ENCODE measurements at regions not wholly inside any gene's neighbourhood (a gene's known extent, or its start where the extent isn't known, plus 50 kb on each side); places are given as distances from the start of the nearest gene placed in this dataset.

DNA sequence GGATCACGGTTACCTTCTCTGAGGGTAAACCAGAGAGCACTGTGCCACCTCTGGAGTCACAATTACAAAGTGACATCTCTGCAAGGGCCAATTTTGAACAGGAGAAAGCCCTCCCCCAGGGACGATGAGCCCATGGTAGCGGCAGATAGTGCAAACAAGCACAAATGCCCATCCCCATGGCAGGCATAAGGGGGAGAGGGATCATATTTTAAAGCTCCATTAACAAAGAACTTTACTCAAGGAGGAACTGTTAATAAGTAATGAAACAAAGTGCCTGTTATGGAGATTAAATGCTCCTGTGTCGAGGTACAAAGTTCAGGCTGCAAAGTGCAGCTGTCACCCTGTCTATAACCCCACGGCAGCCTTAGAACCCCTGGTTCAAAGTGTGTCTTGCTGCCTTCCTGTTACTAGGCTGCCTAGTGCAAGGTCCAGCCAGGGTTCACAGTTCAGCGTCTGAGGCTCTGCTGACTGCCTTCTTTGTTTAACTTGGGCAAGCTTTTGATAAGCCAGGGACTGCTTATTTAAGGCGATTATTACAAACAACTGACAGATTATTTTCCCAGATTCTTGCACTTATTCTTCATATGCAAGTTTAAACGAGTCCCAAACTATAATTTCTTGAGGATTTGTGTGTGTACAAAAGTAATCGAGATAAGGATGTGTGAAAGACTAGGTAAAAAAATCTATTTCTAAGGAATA lies 75.7 kb upstream of the NRIP1 start:
- TF ChIP-seq ZNF563 (CRISPR knock-in tag; IDR thresholded peaks at IDR 0.05) (no peak), CHD2 (IDR thresholded peaks at IDR 0.05; ENCODE audit: low read depth, low read length) (peak; percentile 35; the same call in 1 of the 2 replicates), SP1 (IDR thresholded peaks at IDR 0.05) (no peak), SP1 (CRISPR knock-in tag; IDR thresholded peaks at IDR 0.05) (peak; percentile 17; the same call in 1 of the 2 replicates), STAG1 (CRISPR knock-in tag; IDR thresholded peaks at IDR 0.05) (peak; percentile 56), RBAK (CRISPR knock-in tag; IDR thresholded peaks at IDR 0.05) (0 out of 2 replicates have a peak, but pooled peaks have one; percentile 56), ZNF616 (CRISPR knock-in tag; IDR thresholded peaks at IDR 0.05; ENCODE audit: low read depth) (no peak), SIN3B (IDR thresholded peaks at IDR 0.05; ENCODE audit: low read length) (no peak), KAT2B (IDR thresholded peaks at IDR 0.05; ENCODE audit: borderline replicate concordance, low read depth, low read length) (no peak)
- TF ChIP-seq, protein P1, sequence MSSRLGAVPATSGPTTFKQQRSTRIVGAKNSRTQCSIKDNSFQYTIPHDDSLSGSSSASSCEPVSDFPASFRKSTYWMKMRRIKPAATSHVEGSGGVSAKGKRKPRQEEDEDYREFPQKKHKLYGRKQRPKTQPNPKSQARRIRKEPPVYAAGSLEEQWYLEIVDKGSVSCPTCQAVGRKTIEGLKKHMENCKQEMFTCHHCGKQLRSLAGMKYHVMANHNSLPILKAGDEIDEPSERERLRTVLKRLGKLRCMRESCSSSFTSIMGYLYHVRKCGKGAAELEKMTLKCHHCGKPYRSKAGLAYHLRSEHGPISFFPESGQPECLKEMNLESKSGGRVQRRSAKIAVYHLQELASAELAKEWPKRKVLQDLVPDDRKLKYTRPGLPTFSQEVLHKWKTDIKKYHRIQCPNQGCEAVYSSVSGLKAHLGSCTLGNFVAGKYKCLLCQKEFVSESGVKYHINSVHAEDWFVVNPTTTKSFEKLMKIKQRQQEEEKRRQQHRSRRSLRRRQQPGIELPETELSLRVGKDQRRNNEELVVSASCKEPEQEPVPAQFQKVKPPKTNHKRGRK (CRISPR knock-in tag; IDR thresholded peaks at IDR 0.05) = no peak; the same call in 1 of the 2 replicates
- TF ChIP-seq, protein P2, sequence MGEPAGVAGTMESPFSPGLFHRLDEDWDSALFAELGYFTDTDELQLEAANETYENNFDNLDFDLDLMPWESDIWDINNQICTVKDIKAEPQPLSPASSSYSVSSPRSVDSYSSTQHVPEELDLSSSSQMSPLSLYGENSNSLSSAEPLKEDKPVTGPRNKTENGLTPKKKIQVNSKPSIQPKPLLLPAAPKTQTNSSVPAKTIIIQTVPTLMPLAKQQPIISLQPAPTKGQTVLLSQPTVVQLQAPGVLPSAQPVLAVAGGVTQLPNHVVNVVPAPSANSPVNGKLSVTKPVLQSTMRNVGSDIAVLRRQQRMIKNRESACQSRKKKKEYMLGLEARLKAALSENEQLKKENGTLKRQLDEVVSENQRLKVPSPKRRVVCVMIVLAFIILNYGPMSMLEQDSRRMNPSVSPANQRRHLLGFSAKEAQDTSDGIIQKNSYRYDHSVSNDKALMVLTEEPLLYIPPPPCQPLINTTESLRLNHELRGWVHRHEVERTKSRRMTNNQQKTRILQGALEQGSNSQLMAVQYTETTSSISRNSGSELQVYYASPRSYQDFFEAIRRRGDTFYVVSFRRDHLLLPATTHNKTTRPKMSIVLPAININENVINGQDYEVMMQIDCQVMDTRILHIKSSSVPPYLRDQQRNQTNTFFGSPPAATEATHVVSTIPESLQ (CRISPR knock-in tag; conservative IDR thresholded peaks at IDR 0.05) = no peak
